ENCODE measurements at regions not wholly inside any gene's neighbourhood (a gene's known extent, or its start where the extent isn't known, plus 50 kb on each side); places are given as distances from the start of the nearest gene placed in this dataset.
"Not testable (repeated sequence)": the region's sequence is repeated elsewhere in the genome, so short reads cannot be mapped to it uniquely, and the experiment has no call there.

GRCh38 chrX:84729408-84729807 is 227.2 kb upstream of the HDX start:
- Histone ChIP-seq H3K9me3 (ENCODE audit: control insufficient read depth, low read length) (no peaks in the 10 kb centered on the region), H3K9ac (ENCODE audit: low read length) (no peak overlapping the region), H3K36me3 (ENCODE audit: control insufficient read depth, insufficient read depth, low read length, severe bottlenecking) (no peaks in the 10 kb centered on the region), H3K4me3 (ENCODE audit: low read length) (no peak overlapping the region), H3K4me1 (ENCODE audit: control insufficient read depth, insufficient read depth, low read length) (no peaks in the 10 kb centered on the region), H3K27me3 (replicated peaks; ENCODE audit: control insufficient read depth, insufficient read depth, low read length) (peaks cover 2% of the 10 kb centered on the region)
- no peak for DNase-seq (ENCODE audit: low read depth)

GRCh38 chrX:84729809-84730208 is 227.6 kb upstream of the HDX start:
- Histone ChIP-seq H3K27me3 (replicated peaks; ENCODE audit: control insufficient read depth, insufficient read depth, low read length) (peaks cover under 1% of the 10 kb centered on the region), H3K4me3 (ENCODE audit: low read length) (no peak overlapping the region), H3K9me3 (ENCODE audit: control insufficient read depth, low read length) (no peaks in the 10 kb centered on the region), H3K9ac (ENCODE audit: low read length) (no peak overlapping the region), H3K4me1 (ENCODE audit: control insufficient read depth, insufficient read depth, low read length) (no peaks in the 10 kb centered on the region), H3K36me3 (ENCODE audit: control insufficient read depth, insufficient read depth, low read length, severe bottlenecking) (no peaks in the 10 kb centered on the region)
- DNase-seq (ENCODE audit: low read depth) = peak; percentile 58

GRCh38 chrX:84735025-84735424 is 232.8 kb upstream of the HDX start:
- H3K4me3 ChIP-seq (ENCODE audit: low read length) = no peak overlapping the region
- H3K9ac ChIP-seq (ENCODE audit: low read length) = no peak overlapping the region
- no peaks in the 10 kb centered on the region for H3K36me3 ChIP-seq (ENCODE audit: control insufficient read depth, insufficient read depth, low read length, severe bottlenecking)
- H3K9me3 ChIP-seq (ENCODE audit: control insufficient read depth, low read length) = peaks cover 9% of the 10 kb centered on the region
- no peak for DNase-seq (ENCODE audit: low read depth)
- peaks cover 24% of the 10 kb centered on the region for H3K4me1 ChIP-seq (ENCODE audit: control insufficient read depth, insufficient read depth, low read length)
- no peaks in the 10 kb centered on the region for H3K27me3 ChIP-seq (replicated peaks; ENCODE audit: control insufficient read depth, insufficient read depth, low read length)

GRCh38 chrX:84737471-84737871 is 235.2 kb upstream of the HDX start:
- Histone ChIP-seq H3K36me3 (ENCODE audit: control insufficient read depth, insufficient read depth, low read length, severe bottlenecking) (no peaks in the 10 kb centered on the region), H3K9me3 (ENCODE audit: control insufficient read depth, low read length) (peaks cover 9% of the 10 kb centered on the region), H3K4me3 (ENCODE audit: low read length) (peak overlapping the region; percentile 16), H3K4me1 (ENCODE audit: control insufficient read depth, insufficient read depth, low read length) (peaks cover 24% of the 10 kb centered on the region), H3K27me3 (replicated peaks; ENCODE audit: control insufficient read depth, insufficient read depth, low read length) (no peaks in the 10 kb centered on the region), H3K9ac (ENCODE audit: low read length) (peak overlapping the region; percentile 50)
- peak; percentile 56 for DNase-seq (ENCODE audit: low read depth)

- Histone ChIP-seq H3K9ac (ENCODE audit: low read length) (no peak overlapping the region), H3K36me3 (ENCODE audit: control insufficient read depth, insufficient read depth, low read length, severe bottlenecking) (no peaks in the 10 kb centered on the region), H3K4me3 (ENCODE audit: low read length) (no peak overlapping the region), H3K4me1 (ENCODE audit: control insufficient read depth, insufficient read depth, low read length) (no peaks in the 10 kb centered on the region), H3K9me3 (ENCODE audit: control insufficient read depth, low read length) (peaks cover 5% of the 10 kb centered on the region), H3K27me3 (replicated peaks; ENCODE audit: control insufficient read depth, insufficient read depth, low read length) (no peaks in the 10 kb centered on the region)
- DNase-seq (ENCODE audit: low read depth) = no peak
Measured at GRCh38 chrX:84747516-84747915, 245.3 kb upstream of the HDX start.

- no peak for DNase-seq (ENCODE audit: low read depth)
- H3K27me3 ChIP-seq (replicated peaks; ENCODE audit: control insufficient read depth, insufficient read depth, low read length) = no peaks in the 10 kb centered on the region
- H3K9ac ChIP-seq (ENCODE audit: low read length) = no peak overlapping the region
- H3K4me1 ChIP-seq (ENCODE audit: control insufficient read depth, insufficient read depth, low read length) = no peaks in the 10 kb centered on the region
- no peaks in the 10 kb centered on the region for H3K36me3 ChIP-seq (ENCODE audit: control insufficient read depth, insufficient read depth, low read length, severe bottlenecking)
- H3K4me3 ChIP-seq (ENCODE audit: low read length) = no peak overlapping the region
- H3K9me3 ChIP-seq (ENCODE audit: control insufficient read depth, low read length) = peaks cover 5% of the 10 kb centered on the region
Measured at GRCh38 chrX:84748965-84749656, 246.9 kb upstream of the HDX start.

GRCh38 chrX:84760560-84760959 is 243.1 kb upstream of the APOOL start:
- H3K9me3 ChIP-seq (ENCODE audit: control insufficient read depth, low read length) = peaks cover 6% of the 10 kb centered on the region
- DNase-seq (ENCODE audit: low read depth) = no peak
- no peaks in the 10 kb centered on the region for H3K4me1 ChIP-seq (ENCODE audit: control insufficient read depth, insufficient read depth, low read length)
- H3K9ac ChIP-seq (ENCODE audit: low read length) = no peak overlapping the region
- H3K4me3 ChIP-seq (ENCODE audit: low read length) = no peak overlapping the region
- H3K36me3 ChIP-seq (ENCODE audit: control insufficient read depth, insufficient read depth, low read length, severe bottlenecking) = no peaks in the 10 kb centered on the region
- H3K27me3 ChIP-seq (replicated peaks; ENCODE audit: control insufficient read depth, insufficient read depth, low read length) = no peaks in the 10 kb centered on the region

GRCh38 chrX:84796321-84796720 is 207.4 kb upstream of the APOOL start:
- Histone ChIP-seq H3K4me3 (ENCODE audit: low read length) (no peak overlapping the region), H3K4me1 (ENCODE audit: control insufficient read depth, insufficient read depth, low read length) (no peaks in the 10 kb centered on the region), H3K27me3 (replicated peaks; ENCODE audit: control insufficient read depth, insufficient read depth, low read length) (no peaks in the 10 kb centered on the region), H3K36me3 (ENCODE audit: control insufficient read depth, insufficient read depth, low read length, severe bottlenecking) (no peaks in the 10 kb centered on the region), H3K9me3 (ENCODE audit: control insufficient read depth, low read length) (peaks cover 36% of the 10 kb centered on the region), H3K9ac (ENCODE audit: low read length) (no peak overlapping the region)
- no peak for DNase-seq (ENCODE audit: low read depth)

GRCh38 chrX:84830836-84831235 is 172.8 kb upstream of the APOOL start:
- peaks cover 5% of the 10 kb centered on the region for H3K9me3 ChIP-seq (ENCODE audit: control insufficient read depth, low read length)
- no peaks in the 10 kb centered on the region for H3K4me1 ChIP-seq (ENCODE audit: control insufficient read depth, insufficient read depth, low read length)
- no peaks in the 10 kb centered on the region for H3K27me3 ChIP-seq (replicated peaks; ENCODE audit: control insufficient read depth, insufficient read depth, low read length)
- no peak overlapping the region for H3K9ac ChIP-seq (ENCODE audit: low read length)
- DNase-seq (ENCODE audit: low read depth) = no peak
- H3K4me3 ChIP-seq (ENCODE audit: low read length) = no peak overlapping the region
- H3K36me3 ChIP-seq (ENCODE audit: control insufficient read depth, insufficient read depth, low read length, severe bottlenecking) = no peaks in the 10 kb centered on the region

- not testable (repeated sequence) for H3K4me1 ChIP-seq (ENCODE audit: control insufficient read depth, insufficient read depth, low read length); H3K36me3 ChIP-seq (ENCODE audit: control insufficient read depth, insufficient read depth, low read length, severe bottlenecking); H3K27me3 ChIP-seq (replicated peaks; ENCODE audit: control insufficient read depth, insufficient read depth, low read length); H3K9ac ChIP-seq (ENCODE audit: low read length); H3K4me3 ChIP-seq (ENCODE audit: low read length); DNase-seq (ENCODE audit: low read depth)
- H3K9me3 ChIP-seq (ENCODE audit: control insufficient read depth, low read length) = peaks cover 23% of the 10 kb centered on the region
Measured at GRCh38 chrX:84846541-84846940, 157.1 kb upstream of the APOOL start.

- not testable (repeated sequence) for DNase-seq (ENCODE audit: low read depth)
Measured at GRCh38 chrX:84851183-84851582, 152.5 kb upstream of the APOOL start.

GRCh38 chrX:84856791-84857190 is 146.9 kb upstream of the APOOL start:
- H3K4me1 ChIP-seq (ENCODE audit: control insufficient read depth, insufficient read depth, low read length); H3K36me3 ChIP-seq (ENCODE audit: control insufficient read depth, insufficient read depth, low read length, severe bottlenecking); H3K9ac ChIP-seq (ENCODE audit: low read length); H3K27me3 ChIP-seq (replicated peaks; ENCODE audit: control insufficient read depth, insufficient read depth, low read length); H3K9me3 ChIP-seq (ENCODE audit: control insufficient read depth, low read length); DNase-seq (ENCODE audit: low read depth); H3K4me3 ChIP-seq (ENCODE audit: low read length): not testable (repeated sequence)

More at GRCh38 chrX:84851183-84851582, 152.5 kb upstream of the APOOL start:
- not testable (repeated sequence) for H3K27me3 ChIP-seq (replicated peaks; ENCODE audit: control insufficient read depth, insufficient read depth, low read length); H3K9ac ChIP-seq (ENCODE audit: low read length); H3K4me1 ChIP-seq (ENCODE audit: control insufficient read depth, insufficient read depth, low read length); H3K36me3 ChIP-seq (ENCODE audit: control insufficient read depth, insufficient read depth, low read length, severe bottlenecking); H3K4me3 ChIP-seq (ENCODE audit: low read length)
- peaks cover 26% of the 10 kb centered on the region for H3K9me3 ChIP-seq (ENCODE audit: control insufficient read depth, low read length)
